Loucy (cell line): ENCODE measurements at regions not wholly inside any gene's neighbourhood (a gene's known extent, or its start where the extent isn't known, plus 50 kb on each side); places are given as distances from the start of the nearest gene placed in this dataset.

ENCODE experiments used
- EZH2phosphoT487 ChIP-seq: fragments of 200-600 bp; IDR thresholded peaks from 2 replicates; pipeline ENCODE4 v1.6.1; 2018; ENCODE audit warnings: antibody characterized with exemption, mild to moderate bottlenecking, moderate library complexity, borderline replicate concordance
- TF ChIP-seq, protein P1 (sequence below): fragments of 200-600 bp; sonication (generic); conservative IDR thresholded peaks from 2 replicates; pipeline ENCODE4 v1.5.1; 2014; ENCODE audit warnings: mild to moderate bottlenecking, antibody characterized with exemption, low read length

DNA sequence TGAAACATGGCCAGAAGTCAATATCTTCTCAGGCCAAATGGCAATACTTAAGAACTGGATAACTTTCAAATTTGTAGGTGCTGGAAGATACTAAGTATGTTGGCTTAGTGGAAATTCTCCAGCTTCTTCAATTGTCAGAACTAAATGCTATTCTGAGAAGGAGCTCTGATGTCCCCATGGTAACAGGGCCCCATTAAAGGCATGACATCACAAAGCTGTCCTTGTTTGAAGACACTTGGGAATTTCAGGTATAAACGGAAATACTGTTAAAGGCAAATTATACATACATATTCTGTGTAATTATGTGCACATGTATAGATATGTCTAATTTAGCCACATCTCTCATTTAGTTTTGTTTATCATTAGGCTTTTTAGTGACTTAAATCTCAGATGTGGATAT lies 210.0 kb upstream of the SEL1L start:
- TF ChIP-seq, protein P1, sequence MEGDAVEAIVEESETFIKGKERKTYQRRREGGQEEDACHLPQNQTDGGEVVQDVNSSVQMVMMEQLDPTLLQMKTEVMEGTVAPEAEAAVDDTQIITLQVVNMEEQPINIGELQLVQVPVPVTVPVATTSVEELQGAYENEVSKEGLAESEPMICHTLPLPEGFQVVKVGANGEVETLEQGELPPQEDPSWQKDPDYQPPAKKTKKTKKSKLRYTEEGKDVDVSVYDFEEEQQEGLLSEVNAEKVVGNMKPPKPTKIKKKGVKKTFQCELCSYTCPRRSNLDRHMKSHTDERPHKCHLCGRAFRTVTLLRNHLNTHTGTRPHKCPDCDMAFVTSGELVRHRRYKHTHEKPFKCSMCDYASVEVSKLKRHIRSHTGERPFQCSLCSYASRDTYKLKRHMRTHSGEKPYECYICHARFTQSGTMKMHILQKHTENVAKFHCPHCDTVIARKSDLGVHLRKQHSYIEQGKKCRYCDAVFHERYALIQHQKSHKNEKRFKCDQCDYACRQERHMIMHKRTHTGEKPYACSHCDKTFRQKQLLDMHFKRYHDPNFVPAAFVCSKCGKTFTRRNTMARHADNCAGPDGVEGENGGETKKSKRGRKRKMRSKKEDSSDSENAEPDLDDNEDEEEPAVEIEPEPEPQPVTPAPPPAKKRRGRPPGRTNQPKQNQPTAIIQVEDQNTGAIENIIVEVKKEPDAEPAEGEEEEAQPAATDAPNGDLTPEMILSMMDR = no peak
- no peak for TF ChIP-seq EZH2phosphoT487
